TTC549 (cell line): ENCODE measurements at regions not wholly inside any gene's neighbourhood (a gene's known extent, or its start where the extent isn't known, plus 50 kb on each side); places are given as distances from the start of the nearest gene placed in this dataset.
"Not testable (repeated sequence)": the region's sequence is repeated elsewhere in the genome, so short reads cannot be mapped to it uniquely, and the experiment has no call there.

Experiments used
- FAIRE-seq: peaks from 2 replicates; lab custom pipeline; 2012; peaks lifted over from hg19 to GRCh38; lab: Jason Lieb, UNC

DNA sequence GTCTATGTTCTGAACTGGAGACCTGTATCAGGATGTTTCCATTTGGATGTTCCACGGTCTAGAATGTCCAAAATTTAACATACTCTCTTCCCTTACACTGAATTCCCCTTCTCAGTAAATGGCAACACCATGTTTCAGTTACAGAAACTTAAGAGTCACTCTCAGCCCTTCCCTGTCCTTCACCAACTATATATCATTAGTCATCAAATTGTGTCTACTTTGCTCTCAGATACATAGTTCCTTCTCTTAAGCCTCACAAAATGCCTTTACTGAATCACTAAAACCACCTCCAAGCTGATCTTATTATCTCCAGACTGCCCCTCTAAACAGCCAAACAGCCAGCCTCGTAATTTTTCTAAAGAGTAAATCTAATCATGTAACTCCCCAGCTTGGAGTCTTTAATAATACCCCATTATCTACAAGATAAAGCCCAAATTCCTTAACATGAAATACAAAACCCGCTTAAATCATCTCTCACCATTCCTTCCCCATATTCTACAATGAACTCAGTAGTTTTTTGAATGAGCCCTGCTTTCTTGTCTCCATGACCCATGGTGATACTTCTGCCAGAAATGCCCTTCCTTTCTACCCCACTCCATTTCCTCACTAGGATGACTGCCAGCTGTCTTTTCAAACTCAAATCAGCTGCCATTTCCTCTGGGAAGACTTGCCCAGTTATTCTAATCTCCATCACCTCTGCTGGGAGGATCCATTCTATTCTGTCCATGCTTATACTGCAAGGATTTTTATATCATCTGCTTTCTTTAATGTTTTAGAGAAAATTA lies 102.7 kb upstream of the ARHGAP42 start:
- no peak for FAIRE-seq

DNA sequence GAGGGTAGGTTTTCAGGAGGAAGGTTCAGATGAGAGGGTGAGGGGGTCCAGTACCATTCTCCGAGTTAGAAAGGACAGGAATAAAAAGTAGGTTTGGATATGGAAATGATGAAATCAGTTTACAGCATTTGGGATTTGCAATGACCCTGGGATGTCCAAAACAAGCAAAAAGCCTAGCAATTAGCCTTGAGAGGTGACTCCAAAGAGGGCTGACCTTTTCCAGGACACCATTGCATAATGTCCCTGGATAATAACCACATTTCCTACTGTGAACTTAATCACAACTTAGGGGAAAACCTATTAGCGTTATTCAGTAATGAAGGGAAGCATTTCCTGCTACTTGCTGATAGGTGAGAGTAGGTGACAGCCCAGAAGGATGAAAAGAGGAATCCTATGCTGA lies 101.4 kb upstream of the ARHGAP42 start:
- no peak for FAIRE-seq

DNA sequence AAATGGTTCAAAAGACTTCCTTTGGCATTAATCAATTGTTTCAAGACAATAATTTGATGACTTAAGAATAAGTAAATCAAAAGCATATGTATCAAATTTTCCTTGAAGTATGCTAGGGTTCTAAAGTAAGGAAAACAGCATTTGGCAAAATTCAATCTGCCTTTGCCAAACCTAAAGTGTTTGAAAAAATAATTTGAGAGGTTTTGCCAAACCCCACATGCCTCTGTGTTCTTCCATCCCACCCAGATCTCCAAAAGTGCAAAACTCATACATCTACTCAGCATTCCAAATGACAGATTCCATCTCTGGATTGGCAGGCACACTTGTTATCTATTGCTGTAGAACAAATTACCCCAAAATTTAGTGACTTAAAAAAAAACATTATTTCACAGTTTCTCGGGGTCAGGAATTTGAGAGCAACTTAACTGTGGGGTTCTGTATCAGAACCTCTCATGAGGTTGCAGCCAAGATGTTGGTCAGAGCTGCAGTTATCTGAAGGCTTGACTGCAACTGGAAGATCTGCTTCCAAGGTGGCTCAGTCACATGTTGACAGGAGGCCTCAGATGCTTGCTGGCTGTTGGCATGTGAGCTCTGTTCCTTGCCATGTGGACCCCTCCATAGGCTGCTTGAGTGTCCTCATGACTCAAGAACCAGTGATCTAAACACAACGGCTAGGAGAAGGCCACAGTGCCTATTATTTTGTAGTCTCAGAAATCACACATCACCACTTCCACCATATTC lies 100.6 kb upstream of the ARHGAP42 start:
- no peak for FAIRE-seq

DNA sequence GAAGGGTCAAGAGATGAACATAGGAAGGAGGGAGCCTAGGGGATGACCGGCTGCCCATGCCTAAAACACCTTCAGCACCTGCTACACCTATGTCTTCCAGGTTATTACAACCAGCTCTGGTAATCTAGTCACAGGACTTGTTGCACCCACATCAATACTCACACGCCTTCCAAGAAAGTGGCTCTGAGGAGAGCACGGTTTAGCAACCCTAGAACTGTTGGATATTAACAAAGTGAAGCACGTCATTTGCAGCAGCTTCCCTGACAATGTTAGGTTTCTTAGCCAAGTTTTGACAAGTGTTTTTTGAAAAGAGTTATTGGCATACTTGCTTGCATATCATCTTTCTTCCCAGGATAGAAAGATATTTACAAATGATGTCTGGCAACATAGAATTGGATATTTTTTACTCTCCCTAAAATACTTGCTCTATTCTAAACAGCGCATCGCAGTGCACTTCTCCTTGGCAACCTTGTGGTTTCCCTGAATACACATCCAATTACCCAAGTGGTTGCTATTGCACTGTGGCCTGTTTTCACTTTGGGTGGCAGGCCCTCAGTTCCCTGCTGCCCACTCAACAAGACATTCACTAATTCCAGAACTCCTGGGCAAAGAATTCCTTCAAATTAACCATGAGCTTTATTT lies 94.3 kb upstream of the ARHGAP42 start:
- FAIRE-seq = no peak

DNA sequence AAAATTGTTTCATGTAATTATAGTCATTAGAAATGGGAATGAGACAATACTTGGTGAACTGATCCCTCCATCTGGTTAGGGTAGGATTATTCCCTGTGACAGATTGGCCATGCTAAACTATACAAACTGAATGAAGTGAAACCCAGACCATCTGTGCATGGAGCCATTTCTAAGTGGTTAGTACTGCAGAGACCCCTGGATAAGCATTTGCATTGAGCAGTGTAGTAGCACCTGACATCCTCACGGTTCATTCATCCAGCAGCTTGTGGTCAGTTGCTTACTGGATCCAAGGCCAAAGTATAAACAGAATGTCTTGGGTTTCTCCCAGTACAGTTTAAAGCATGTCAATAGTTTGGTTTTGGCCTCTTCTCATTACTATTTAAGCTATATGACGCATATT lies 93.8 kb upstream of the ARHGAP42 start:
- FAIRE-seq = no peak

DNA sequence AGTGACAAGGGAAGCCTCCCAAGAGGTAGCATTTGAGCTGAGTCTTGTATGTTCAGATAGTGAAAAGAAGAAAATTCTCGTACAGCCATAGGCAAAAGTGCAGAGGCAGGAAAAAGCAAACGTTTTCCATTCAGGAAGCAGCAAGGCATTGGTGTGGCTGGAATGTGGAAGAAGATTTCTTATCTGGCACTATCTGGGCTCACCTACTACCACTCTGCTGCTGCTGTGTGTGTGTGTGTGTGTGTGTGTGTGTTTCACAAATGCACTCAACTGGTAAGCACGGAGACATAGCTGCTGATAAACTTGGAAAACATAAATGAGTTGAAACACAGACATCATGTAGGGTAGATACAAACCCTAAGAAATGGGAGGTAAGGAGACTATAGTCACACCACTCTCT lies 92.8 kb upstream of the ARHGAP42 start:
- no peak for FAIRE-seq

DNA sequence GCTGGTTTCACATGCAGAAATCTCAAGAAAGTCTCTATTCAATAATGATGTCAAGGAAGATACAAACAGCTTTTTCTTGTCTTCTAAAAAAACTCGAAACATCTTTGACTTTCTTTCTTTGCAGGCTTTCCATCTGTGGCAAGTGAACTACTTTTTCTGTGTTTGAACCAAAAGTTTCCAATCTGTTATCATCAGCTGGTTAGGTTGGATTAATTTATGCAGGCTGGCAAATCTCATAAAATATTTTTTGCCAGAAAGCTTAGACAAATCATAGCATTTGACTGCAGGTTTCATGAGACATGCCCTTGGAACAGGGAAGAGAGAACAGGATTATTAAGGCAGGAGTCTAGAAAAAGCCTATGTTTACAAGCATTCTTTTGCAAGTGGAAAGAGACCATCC lies 86.1 kb upstream of the ARHGAP42 start:
- FAIRE-seq = no peak

DNA sequence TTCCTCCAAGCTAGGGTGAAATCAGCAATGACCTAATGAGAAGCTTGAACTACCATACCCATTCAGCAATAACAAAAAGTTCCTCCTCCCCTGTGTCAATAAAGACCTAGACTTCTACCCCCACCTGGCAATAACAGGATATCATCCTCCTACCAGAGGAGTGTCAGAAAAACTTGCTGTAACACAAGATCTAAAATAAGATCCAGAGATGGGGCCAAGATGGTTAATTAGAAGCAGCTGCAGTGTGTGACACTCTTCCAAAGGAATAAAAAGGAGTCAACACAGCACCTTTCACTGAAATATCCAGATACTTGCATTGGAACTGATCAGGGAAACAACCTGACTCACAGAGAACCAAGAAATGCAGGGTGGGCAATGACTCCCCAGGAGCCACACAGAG lies 84.4 kb upstream of the ARHGAP42 start:
- FAIRE-seq = no peak

DNA sequence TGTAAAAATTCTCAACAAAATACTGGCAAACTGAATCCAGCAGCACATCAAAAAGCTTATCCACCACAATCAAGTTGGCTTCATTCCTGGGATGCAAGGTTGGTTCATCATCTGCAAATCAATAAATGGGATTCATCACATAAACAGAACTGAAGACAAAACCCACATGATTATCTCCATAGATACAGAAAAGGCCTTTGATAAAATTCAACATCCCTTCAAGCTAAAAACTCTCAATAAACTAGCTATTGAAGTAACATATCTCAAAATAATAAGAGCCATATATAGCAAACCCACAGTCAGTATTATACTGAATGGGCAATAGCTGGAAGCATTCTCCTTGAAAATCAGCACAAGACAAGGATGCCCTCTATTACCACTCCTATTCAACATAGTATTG lies 79.3 kb upstream of the ARHGAP42 start:
- not testable (repeated sequence) for FAIRE-seq

DNA sequence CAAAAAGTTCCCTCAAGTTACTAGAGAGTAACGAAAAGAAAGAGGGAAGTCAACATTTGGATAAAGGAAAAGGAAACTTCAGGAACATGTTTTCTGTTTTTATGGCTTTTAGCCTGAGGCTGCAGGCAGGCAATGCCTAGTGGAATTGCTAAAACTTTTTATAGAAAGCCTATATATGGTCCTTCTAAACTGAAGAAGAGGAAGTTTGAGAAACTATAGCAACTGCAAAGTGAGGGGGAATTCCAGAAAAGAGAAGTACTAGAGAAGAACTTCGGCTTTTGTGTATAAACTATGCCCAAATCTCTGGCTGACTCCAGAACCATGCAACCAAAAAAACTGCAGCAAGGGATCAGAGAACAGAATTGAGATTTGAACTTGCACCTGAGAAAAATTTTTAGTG lies 74.3 kb upstream of the ARHGAP42 start:
- no peak for FAIRE-seq

DNA sequence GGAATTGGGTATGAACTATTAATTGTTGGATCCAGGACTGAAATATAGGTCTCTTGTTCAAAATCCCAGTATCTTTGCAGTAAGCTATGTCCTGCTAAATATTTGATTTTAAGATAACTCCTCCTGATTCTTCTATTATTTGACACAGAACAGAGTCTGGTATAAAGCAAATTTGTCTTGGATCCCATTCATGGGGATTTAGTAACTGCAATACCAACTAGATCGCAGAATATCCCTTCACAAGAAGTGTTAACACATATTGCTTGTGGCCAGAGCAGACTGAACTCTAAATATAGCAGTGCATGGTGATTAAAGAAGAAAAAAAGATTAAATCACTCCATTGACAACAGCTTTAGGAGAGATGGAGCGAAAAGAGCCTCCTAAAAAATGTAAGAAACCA lies 68.2 kb upstream of the ARHGAP42 start:
- FAIRE-seq = no peak

DNA sequence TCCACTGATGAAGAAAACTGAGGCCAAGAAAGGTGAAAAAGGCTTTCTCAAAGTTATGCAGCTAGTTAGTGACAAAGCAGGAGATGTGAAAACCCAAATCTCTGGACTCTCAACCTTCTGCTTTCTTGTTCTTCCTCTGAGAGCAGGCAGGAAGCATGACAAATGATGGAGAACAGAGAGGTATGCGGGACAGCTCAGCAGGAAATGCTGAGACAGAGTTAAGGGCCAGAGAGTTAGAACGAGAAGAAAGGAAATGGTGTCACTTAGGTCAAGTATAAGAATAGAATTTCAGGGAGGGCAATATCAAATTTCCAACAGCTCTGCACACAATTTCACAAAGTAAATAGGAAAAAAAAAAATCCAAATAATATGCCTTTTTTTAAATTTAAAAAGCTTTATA lies 67.6 kb upstream of the ARHGAP42 start:
- FAIRE-seq = no peak

DNA sequence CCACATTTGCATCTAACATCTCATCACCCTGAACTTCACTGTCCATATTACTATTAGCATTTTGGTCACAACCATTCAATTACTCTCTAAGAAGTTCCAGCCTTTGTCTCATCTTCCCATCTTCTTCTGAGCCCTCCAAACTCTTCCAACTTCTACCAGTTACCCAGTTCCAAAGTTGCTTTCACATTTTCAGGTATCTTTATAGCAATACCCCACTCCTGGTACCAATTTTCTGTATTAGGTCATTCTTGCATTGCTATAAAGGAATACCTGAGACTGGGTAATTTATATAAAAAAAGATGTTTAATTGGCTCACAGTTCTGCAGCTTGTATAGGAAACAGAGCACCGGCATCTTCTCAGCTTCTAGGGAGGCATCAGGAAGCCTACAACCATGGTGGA lies 64.7 kb upstream of the ARHGAP42 start:
- FAIRE-seq = no peak

DNA sequence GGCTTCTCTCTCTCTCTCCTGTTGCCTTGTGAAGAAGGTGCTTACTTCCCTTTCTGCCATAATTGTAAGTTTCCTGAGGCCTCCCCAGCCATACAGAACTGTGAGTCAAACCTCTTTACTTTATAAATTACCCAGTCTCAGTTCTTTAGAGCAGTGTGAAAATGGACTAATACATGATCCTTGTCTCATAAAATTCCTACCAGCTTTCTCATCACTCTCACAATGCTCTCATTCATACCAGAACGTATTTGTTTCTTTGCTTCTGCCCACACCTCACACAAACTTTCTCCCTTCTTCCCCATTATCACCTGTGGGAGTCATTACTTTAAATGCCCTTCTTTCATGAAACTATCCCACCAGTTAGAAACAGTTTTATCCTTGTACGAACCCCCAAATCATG lies 62.7 kb upstream of the ARHGAP42 start:
- FAIRE-seq = no peak

DNA sequence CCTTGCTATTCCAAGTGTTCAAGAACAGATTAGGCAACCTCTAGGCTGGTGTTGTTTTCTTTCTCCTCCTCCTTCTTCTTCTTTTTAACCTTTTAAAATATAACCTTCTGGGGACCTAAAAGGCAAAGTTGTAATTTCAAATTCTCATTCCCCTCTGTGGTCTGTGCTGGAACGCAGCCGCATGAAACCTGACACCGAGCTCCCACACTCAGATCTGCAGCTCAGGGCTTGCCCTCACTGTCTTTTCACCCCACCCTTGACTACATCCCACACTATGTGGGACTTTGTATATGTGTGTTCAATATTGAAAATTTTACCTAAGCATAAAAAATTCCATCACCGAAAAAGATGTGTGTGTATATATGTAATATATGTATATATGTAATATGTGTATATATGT lies 62.0 kb upstream of the ARHGAP42 start:
- FAIRE-seq = no peak

DNA sequence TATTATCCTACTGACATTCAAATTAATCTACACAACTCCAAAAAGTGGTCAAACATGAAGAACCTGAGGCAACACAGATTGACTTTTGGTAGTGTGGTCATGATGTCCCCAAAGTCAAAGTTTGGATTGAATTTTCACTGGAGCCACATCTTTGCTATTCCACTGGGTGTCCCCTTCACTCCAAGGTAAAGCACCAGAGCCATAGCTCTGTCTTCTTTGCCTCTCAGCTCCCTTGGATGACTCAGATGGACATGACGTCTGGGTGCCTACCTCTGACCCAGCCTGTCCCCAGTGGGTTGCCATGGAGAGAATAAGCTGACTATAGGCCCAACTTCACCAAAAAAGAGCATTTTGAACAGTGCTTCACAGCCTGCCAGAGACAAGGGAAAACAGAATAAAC lies 57.4 kb upstream of the ARHGAP42 start:
- no peak for FAIRE-seq

DNA sequence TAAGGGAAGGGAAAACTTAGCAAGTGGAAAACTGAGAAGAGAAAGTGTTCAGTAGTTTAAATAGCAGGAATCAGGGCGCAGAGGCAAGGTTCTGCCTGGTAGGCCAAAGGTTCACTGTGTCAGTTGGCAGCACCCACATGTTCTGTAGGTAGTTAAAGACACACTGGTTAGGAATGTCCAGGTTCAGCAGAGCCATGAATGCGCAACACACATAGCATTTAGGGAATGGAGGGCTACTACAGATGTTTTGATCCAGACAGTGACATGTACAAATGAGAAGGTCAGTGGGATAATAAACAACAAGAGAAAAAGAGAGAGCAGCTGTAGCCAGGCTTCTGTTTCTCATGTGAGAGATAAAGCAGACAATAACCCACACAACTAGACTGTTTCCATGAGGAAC lies 56.2 kb upstream of the ARHGAP42 start:
- FAIRE-seq = no peak

DNA sequence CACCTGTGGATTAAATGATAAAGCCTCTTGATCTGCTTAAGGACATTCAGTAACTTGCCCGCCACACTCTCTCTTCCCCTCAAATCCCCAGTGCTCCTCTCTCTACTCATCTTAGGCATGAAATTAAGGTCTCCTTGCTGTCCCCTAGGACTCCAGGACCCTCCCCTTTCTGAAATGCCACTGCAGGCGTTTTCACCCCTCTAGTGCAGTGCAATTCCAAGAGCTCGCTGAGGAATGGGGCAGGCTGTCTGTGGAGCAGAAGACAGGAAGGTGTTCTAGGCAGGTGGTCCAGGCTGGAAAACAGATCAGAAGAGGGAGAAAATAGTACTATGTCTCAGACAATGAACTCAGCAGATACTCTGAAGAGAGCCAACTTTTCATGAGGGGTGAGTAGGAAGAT lies 55.8 kb upstream of the ARHGAP42 start:
- FAIRE-seq = no peak

DNA sequence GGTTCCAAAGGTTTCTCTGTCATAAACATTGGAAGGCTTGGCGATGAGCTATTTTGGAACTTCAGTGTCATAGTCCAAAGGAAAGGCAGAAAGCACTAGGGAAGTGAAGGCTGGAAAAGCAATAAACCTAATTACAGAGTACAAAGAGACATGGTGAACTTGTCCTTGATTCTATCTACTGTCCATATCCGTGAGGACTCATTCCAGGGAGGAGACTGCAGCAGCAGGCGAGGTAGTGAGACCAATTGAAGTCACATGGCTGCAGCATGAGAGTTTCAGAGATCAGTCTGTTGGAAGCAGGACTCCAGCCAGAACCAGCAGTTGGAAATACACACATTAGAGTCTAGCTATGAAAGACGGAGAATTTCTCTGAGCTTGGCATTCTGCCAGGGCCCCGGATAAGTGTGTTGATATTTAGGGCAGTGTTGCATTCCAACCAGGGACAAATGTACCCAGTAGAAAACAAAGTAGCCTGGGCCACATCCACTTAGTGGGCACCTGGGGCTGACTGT lies 54.1 kb upstream of the ARHGAP42 start:
- FAIRE-seq = no peak

DNA sequence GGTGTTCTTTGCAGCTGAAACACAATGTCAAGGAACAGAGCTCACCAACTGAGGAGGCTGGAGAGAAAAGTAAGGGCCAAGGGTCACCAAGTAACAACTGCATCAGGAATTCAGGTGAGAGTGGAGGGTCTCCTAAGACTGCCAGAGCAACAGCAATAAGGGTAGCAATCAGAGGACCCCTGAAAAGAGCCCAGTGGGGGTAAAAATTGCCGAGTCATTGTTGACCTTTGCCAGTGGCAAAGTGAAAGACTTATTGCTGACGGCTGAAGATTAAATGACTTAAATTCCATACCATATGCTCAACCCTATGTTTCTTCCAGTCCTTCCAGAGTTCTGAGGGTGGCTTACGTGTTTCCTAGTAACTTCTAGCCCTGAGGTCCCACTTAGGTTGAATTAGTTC lies 51.9 kb upstream of the ARHGAP42 start:
- no peak for FAIRE-seq

DNA sequence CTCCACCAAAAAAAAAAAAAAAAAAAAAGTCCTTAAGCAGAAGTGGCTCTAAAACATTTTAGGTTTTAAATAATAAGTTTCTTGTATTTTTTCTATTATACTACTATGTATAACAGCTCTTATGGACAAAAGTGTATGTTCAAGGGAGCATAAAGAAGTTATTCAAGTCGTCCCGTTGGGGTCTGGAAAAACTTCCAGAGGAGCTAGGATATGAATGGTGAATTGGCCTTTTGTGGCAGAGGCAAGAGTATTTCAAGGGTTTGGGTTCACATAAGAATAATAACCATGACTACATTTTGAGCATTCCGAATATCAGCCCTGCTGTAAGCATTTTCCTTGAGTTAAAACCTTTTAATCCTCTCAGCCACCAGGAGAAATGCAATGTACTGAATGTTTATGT lies 50.6 kb upstream of the ARHGAP42 start:
- no peak for FAIRE-seq
